Neural progenitor cell (in vitro differentiated cells): ENCODE measurements at regions not wholly inside any gene's neighbourhood (a gene's known extent, or its start where the extent isn't known, plus 50 kb on each side); places are given as distances from the start of the nearest gene placed in this dataset.

ENCODE experiments used
- DNase-seq: peaks from one replicate; pipeline ENCODE4 v3.0.0-alpha.2; 2016; ENCODE audit warnings: low spot score
- H2AFZ ChIP-seq: fragments of 200-600 bp; sonication (generic); replicated peaks from 2 replicates; pipeline ENCODE4 v1.6.1; 2016; ENCODE audit warnings: antibody characterized with exemption
- H3F3A ChIP-seq: fragments of 200-600 bp; sonication (generic); 2 replicates; pipeline ENCODE4 v1.6.1; 2016; ENCODE audit warnings: antibody characterized with exemption, low read depth
- H3K27ac ChIP-seq: fragments of 200-600 bp; sonication (generic); 2 replicates; pipeline ENCODE4 v1.5.1; 2016; ENCODE audit warnings: mild to moderate bottlenecking
- H3K27me3 ChIP-seq: fragments of 200-600 bp; sonication (generic); 2 replicates; pipeline ENCODE4 v1.6.1; 2016; ENCODE audit warnings: mild to moderate bottlenecking, moderate library complexity
- H3K36me3 ChIP-seq: fragments of 200-600 bp; sonication (generic); 2 replicates; pipeline ENCODE4 v1.5.1; 2016
- H3K4me1 ChIP-seq: fragments of 200-600 bp; sonication (generic); 2 replicates; pipeline ENCODE4 v1.6.1; 2016; ENCODE audit warnings: mixed run types
- H3K4me2 ChIP-seq: fragments of 200-600 bp; sonication (generic); 2 replicates; pipeline ENCODE4 v1.6.1; 2016
- H3K4me3 ChIP-seq: fragments of 200-600 bp; sonication (generic); 2 replicates; pipeline ENCODE4 v1.5.1; 2016
- H3K79me2 ChIP-seq: fragments of 200-600 bp; sonication (generic); 2 replicates; pipeline ENCODE4 v1.6.1; 2016; ENCODE audit warnings: low read depth
- H3K9ac ChIP-seq: fragments of 200-600 bp; sonication (generic); 2 replicates; pipeline ENCODE4 v1.6.1; 2016
- H3K9me3 ChIP-seq: fragments of 200-600 bp; sonication (generic); 2 replicates; pipeline ENCODE4 v1.5.1; 2016; ENCODE audit warnings: low read depth
- H4K20me1 ChIP-seq: fragments of 200-600 bp; sonication (generic); 2 replicates; pipeline ENCODE4 v1.6.1; 2016; ENCODE audit warnings: low read depth
- H3K27ac Mint-ChIP-seq: 3 replicates; pipeline ENCODE4 v1.8.0; 2021; ENCODE audit warnings: mixed read lengths
- H3K27me3 Mint-ChIP-seq: 2 replicates; pipeline ENCODE4 v1.8.0; 2022; ENCODE audit warnings: low read depth, mild to moderate bottlenecking, inconsistent platforms, moderate library complexity, mixed read lengths; ENCODE audit not compliant: insufficient read depth
- H3K36me3 Mint-ChIP-seq: 3 replicates; pipeline ENCODE4 v1.8.0; 2021; ENCODE audit warnings: mixed read lengths
- H3K4me1 Mint-ChIP-seq: 3 replicates; pipeline ENCODE4 v1.8.0; 2021; ENCODE audit warnings: mixed read lengths
- H3K4me3 Mint-ChIP-seq: 3 replicates; pipeline ENCODE4 v1.8.0; 2021; ENCODE audit warnings: mild to moderate bottlenecking, moderate library complexity, mixed read lengths
- H3K9me3 Mint-ChIP-seq: 3 replicates; pipeline ENCODE4 v1.8.0; 2020; ENCODE audit warnings: mixed read lengths
- EZH2 ChIP-seq: fragments of 200-600 bp; sonication (generic); IDR thresholded peaks from 2 replicates; pipeline ENCODE4 v1.6.1; 2017; ENCODE audit warnings: antibody characterized with exemption, mild to moderate bottlenecking, moderate library complexity
- EZH2phosphoT487 ChIP-seq: fragments of 200-600 bp; sonication (generic); IDR thresholded peaks from 2 replicates; pipeline ENCODE4 v1.6.1; 2017; ENCODE audit warnings: antibody characterized with exemption
- TF ChIP-seq, protein P1 (sequence below): fragments of 200-600 bp; sonication (generic); IDR thresholded peaks from 2 replicates; pipeline ENCODE4 v1.5.1; 2017; ENCODE audit warnings: antibody characterized with exemption, mild to moderate bottlenecking

DNA sequence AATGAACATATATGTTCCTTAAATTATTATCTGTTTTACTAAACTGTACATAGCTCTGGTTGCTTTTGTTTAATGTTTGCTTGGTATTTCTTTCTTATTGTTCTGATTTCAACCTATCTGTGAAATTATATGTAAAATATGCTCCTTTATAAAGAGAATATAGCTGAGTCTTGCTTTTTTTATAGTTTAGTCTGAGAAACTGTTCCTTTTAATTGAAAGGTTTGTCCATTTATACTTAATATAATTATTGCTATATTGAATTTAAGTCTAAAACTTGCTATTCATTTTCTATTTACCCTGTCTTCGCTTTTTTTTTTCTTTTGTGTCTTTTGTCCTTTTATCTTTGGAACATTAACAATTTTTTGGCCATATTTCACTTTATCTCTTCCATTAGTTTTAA, 712.0 kb downstream of the MAT2B start:
- Mint-ChIP-seq H3K4me3 (no peak overlapping the region), H3K27ac (no peak overlapping the region)
- no peaks in the 10 kb centered on the region for H3K36me3 ChIP-seq

DNA sequence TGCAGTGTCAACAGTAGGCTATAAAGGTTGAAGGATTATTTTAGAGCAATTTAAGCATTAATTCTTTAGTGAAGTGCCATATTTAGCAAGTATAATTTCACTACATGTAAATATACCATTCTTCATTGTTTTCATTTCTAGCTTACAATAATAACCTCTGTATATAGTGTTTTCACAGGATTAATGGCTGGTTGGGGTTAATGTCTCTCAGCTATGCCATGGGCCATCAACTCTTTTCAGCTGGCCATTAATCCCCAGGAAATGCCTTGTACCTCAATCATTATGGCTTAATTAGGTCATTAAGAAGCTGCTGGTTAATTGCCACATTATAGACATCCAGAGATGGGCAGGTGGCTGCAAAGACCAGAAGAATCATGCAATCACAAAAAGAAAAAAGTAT, 715.1 kb downstream of the MAT2B start:
- peak; percentile 8 for DNase-seq
- Histone ChIP-seq H3K9ac (no peak overlapping the region), H3K27me3 (no peaks in the 10 kb centered on the region), H2AFZ (no peak overlapping the region), H3K36me3 (no peaks in the 10 kb centered on the region), H3K4me2 (no peak overlapping the region), H3K9me3 (no peaks in the 10 kb centered on the region), H3K27ac (no peak overlapping the region), H4K20me1 (no peaks in the 10 kb centered on the region), H3F3A (no peaks in the 10 kb centered on the region), H3K79me2 (no peaks in the 10 kb centered on the region), H3K4me1 (no peaks in the 10 kb centered on the region), H3K4me3 (no peak overlapping the region)
- Mint-ChIP-seq H3K27me3 (no peaks in the 10 kb centered on the region), H3K9me3 (no peaks in the 10 kb centered on the region), H3K4me1 (no peaks in the 10 kb centered on the region), H3K36me3 (no peaks in the 10 kb centered on the region), H3K27ac (no peak overlapping the region), H3K4me3 (no peak overlapping the region)
- TF ChIP-seq EZH2 (no peak), EZH2phosphoT487 (no peak)
- TF ChIP-seq, protein P1, sequence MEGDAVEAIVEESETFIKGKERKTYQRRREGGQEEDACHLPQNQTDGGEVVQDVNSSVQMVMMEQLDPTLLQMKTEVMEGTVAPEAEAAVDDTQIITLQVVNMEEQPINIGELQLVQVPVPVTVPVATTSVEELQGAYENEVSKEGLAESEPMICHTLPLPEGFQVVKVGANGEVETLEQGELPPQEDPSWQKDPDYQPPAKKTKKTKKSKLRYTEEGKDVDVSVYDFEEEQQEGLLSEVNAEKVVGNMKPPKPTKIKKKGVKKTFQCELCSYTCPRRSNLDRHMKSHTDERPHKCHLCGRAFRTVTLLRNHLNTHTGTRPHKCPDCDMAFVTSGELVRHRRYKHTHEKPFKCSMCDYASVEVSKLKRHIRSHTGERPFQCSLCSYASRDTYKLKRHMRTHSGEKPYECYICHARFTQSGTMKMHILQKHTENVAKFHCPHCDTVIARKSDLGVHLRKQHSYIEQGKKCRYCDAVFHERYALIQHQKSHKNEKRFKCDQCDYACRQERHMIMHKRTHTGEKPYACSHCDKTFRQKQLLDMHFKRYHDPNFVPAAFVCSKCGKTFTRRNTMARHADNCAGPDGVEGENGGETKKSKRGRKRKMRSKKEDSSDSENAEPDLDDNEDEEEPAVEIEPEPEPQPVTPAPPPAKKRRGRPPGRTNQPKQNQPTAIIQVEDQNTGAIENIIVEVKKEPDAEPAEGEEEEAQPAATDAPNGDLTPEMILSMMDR, result no peak

More for the DNA sequence above, 712.0 kb downstream of the MAT2B start:
- Histone ChIP-seq H3F3A (no peaks in the 10 kb centered on the region), H3K4me3 (no peak overlapping the region), H3K4me2 (no peak overlapping the region), H3K9me3 (no peaks in the 10 kb centered on the region), H2AFZ (no peak overlapping the region), H3K27ac (no peak overlapping the region), H3K9ac (no peak overlapping the region), H3K79me2 (no peaks in the 10 kb centered on the region), H4K20me1 (no peaks in the 10 kb centered on the region), H3K27me3 (no peaks in the 10 kb centered on the region), H3K4me1 (no peaks in the 10 kb centered on the region)
- DNase-seq, result no peak
- TF ChIP-seq, protein P1, result no peak
- TF ChIP-seq EZH2phosphoT487 (no peak), EZH2 (no peak)
- H3K4me1 Mint-ChIP-seq, result no peaks in the 10 kb centered on the region
- H3K9me3 Mint-ChIP-seq, result no peaks in the 10 kb centered on the region
- H3K27me3 Mint-ChIP-seq, result no peaks in the 10 kb centered on the region
- no peaks in the 10 kb centered on the region for H3K36me3 Mint-ChIP-seq

DNA sequence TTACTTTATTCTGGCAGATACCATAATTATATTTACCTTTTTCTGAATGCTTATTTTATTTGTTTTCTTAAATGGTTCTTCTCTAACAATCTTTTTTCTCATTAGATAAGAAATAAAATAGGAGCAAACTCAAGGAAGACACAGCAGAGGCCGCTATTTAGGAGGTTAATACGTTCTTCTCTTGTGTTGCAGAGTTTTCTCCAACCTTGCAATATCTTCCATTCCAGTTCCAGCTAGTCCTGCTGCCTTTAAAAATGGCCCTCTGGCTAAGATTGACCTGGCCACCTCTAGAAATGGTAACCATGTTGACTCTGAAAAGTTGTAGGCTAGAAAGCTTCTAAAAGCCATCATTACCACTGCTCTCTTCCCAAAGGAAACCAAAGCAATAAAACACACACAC, 718.8 kb downstream of the MAT2B start:
- TF ChIP-seq EZH2phosphoT487 (no peak), EZH2 (no peak)
- TF ChIP-seq, protein P1, result no peak
- Histone ChIP-seq H3K36me3 (no peaks in the 10 kb centered on the region), H2AFZ (peak overlapping the region; percentile 55), H3F3A (no peaks in the 10 kb centered on the region), H3K27me3 (no peaks in the 10 kb centered on the region), H3K27ac (no peak overlapping the region), H4K20me1 (no peaks in the 10 kb centered on the region), H3K4me1 (no peaks in the 10 kb centered on the region), H3K4me3 (no peak overlapping the region), H3K9ac (no peak overlapping the region), H3K79me2 (no peaks in the 10 kb centered on the region), H3K9me3 (no peaks in the 10 kb centered on the region), H3K4me2 (no peak overlapping the region)
- Mint-ChIP-seq H3K9me3 (peaks cover 7% of the 10 kb centered on the region), H3K36me3 (no peaks in the 10 kb centered on the region), H3K4me1 (no peaks in the 10 kb centered on the region), H3K4me3 (no peak overlapping the region), H3K27ac (no peak overlapping the region), H3K27me3 (no peaks in the 10 kb centered on the region)
- DNase-seq, result no peak

DNA sequence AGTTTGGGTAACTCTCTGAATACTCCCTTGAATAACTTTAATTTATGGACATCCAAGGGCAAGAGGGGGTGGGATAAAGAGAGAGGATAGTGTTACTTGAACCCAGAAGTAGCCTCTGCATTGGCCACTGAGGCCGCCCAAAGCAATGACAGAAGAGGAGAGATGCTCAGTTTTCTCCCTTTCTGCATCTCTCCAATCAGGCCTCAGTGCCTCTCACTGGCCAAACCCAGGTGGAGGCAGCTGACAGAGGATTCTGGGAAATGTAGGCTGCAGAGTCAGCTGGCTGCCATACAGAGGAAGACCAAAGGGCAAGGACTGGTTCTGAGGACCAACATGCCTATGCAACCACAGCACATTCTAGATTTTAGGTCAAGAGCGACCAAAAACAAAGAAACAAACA, 719.4 kb downstream of the MAT2B start:
- no peaks in the 10 kb centered on the region for H3K27me3 ChIP-seq
- H3K9ac ChIP-seq, result no peak overlapping the region
- no peak overlapping the region for H3K27ac ChIP-seq
- H3K4me2 ChIP-seq, result no peak overlapping the region
- peaks cover 9% of the 10 kb centered on the region for H3K9me3 Mint-ChIP-seq
- no peaks in the 10 kb centered on the region for H3K4me1 Mint-ChIP-seq
- H4K20me1 ChIP-seq, result no peaks in the 10 kb centered on the region
- no peak for TF ChIP-seq EZH2phosphoT487
- TF ChIP-seq EZH2, result no peak
- TF ChIP-seq, protein P1, result no peak
- no peak overlapping the region for H3K4me3 Mint-ChIP-seq
- no peaks in the 10 kb centered on the region for H3F3A ChIP-seq
- DNase-seq, result no peak
- no peaks in the 10 kb centered on the region for H3K36me3 Mint-ChIP-seq
- no peaks in the 10 kb centered on the region for H3K79me2 ChIP-seq
- H3K27ac Mint-ChIP-seq, result no peak overlapping the region
- peak overlapping the region; percentile 55 for H2AFZ ChIP-seq
- H3K4me3 ChIP-seq, result no peak overlapping the region
- H3K36me3 ChIP-seq, result no peaks in the 10 kb centered on the region
- H3K9me3 ChIP-seq, result no peaks in the 10 kb centered on the region
- no peaks in the 10 kb centered on the region for H3K27me3 Mint-ChIP-seq
- H3K4me1 ChIP-seq, result no peaks in the 10 kb centered on the region
